CD4-positive, CD25-positive, alpha-beta regulatory T cell (primary cell): ENCODE measurements at regions not wholly inside any gene's neighbourhood (a gene's known extent, or its start where the extent isn't known, plus 50 kb on each side); places are given as distances from the start of the nearest gene placed in this dataset.
"Not testable (repeated sequence)": the region's sequence is repeated elsewhere in the genome, so short reads cannot be mapped to it uniquely, and the experiment has no call there.

Source experiments
- ATAC-seq, 2 donors: fragments of 150-1000 bp; cut with Tn5 transposase; one replicate each; pipeline ENCODE4 v1.10.0; 2021; ENCODE audit warnings: low read depth in 2 of 2, moderate number of reproducible peaks in 2 of 2, moderate library complexity in 1 of 2
- DNase-seq, 3 donors: peaks; one replicate each; pipeline versions ENCODE4 v3.0.0 to v3.0.0-alpha.2; 2012 to 2022; ENCODE audit warnings: mixed read lengths in 1 of 3
- H3K27ac ChIP-seq: one replicate; pipeline ENCODE4 v1.7.0; 2013; ENCODE audit warnings: mild to moderate bottlenecking, low read length; ENCODE audit not compliant: insufficient read depth, poor library complexity, severe bottlenecking
- H3K27me3 ChIP-seq: one replicate; pipeline ENCODE4 v1.7.0; 2013; ENCODE audit warnings: low read length; ENCODE audit not compliant: control insufficient read depth, insufficient read depth
- H3K36me3 ChIP-seq: one replicate; pipeline ENCODE4 v1.7.0; 2013; ENCODE audit warnings: mild to moderate bottlenecking, low read length, moderate library complexity; ENCODE audit not compliant: control insufficient read depth, insufficient read depth
- H3K4me1 ChIP-seq: 2 replicates; pipeline ENCODE4 v1.7.0; 2013; ENCODE audit warnings: mild to moderate bottlenecking, low read length; ENCODE audit not compliant: insufficient read depth, control insufficient read depth, poor library complexity, severe bottlenecking
- H3K4me3 ChIP-seq: one replicate; pipeline ENCODE4 v1.7.0; 2013; ENCODE audit warnings: low read depth, mild to moderate bottlenecking, low read length, moderate library complexity
- H3K9me3 ChIP-seq, 2 experiments: 1 replicate in 1 of 2; 2 replicates in 1 of 2; pipeline ENCODE4 v1.7.0; 2013; ENCODE audit warnings: low read length in 2 of 2, mild to moderate bottlenecking in 1 of 2, moderate library complexity in 1 of 2; ENCODE audit not compliant: control insufficient read depth in 2 of 2
- H3K27ac Mint-ChIP-seq, 3 donors: one replicate each; pipeline ENCODE4 v1.8.0; 2020 to 2022; ENCODE audit warnings: mild to moderate bottlenecking in 3 of 3, mixed read lengths in 3 of 3, moderate library complexity in 2 of 3
- H3K27me3 Mint-ChIP-seq: one replicate; pipeline ENCODE4 v1.8.0; 2022; ENCODE audit warnings: mild to moderate bottlenecking, mixed read lengths
- H3K36me3 Mint-ChIP-seq: one replicate; pipeline ENCODE4 v1.8.0; 2020; ENCODE audit warnings: mixed read lengths
- H3K4me1 Mint-ChIP-seq, 4 donors: one replicate each; pipeline ENCODE4 v1.8.0; 2020 to 2022; ENCODE audit warnings: mixed read lengths in 4 of 4, mild to moderate bottlenecking in 1 of 4
- H3K4me3 Mint-ChIP-seq, 4 donors: one replicate each; pipeline ENCODE4 v1.8.0; 2020 to 2022; ENCODE audit warnings: mild to moderate bottlenecking in 4 of 4, mixed read lengths in 4 of 4, moderate library complexity in 3 of 4
- H3K9me3 Mint-ChIP-seq, 7 donors: one replicate each; pipeline ENCODE4 v1.8.0; 2020 to 2022; ENCODE audit warnings: mixed read lengths in 7 of 7, mild to moderate bottlenecking in 3 of 7, moderate library complexity in 2 of 7

- H3K4me1 Mint-ChIP-seq: no peaks in the 10 kb centered on the region
- Histone ChIP-seq H3K27ac (no peak overlapping the region), H3K27me3 (no peaks in the 10 kb centered on the region), H3K4me3 (no peak overlapping the region), H3K4me1 (no peaks in the 10 kb centered on the region), H3K9me3 (peaks cover 0 to 15% of the 10 kb centered on the region in 2 experiments), H3K36me3 (no peaks in the 10 kb centered on the region)
- no peak for DNase-seq
- H3K36me3 Mint-ChIP-seq: no peaks in the 10 kb centered on the region
- no peak overlapping the region for H3K4me3 Mint-ChIP-seq
- no peak for ATAC-seq
- H3K27me3 Mint-ChIP-seq: peaks cover under 1% of the 10 kb centered on the region
- H3K27ac Mint-ChIP-seq: no peak overlapping the region
- peaks cover 0 to 29% (median 17%) of the 10 kb centered on the region in 7 donors for H3K9me3 Mint-ChIP-seq
Observed at GRCh38 chr7:113268757-113269156, 150.4 kb upstream of the SMIM30 start.

GRCh38 chr7:113267885-113268284 is 149.5 kb upstream of the SMIM30 start:
- no peaks in the 10 kb centered on the region for H3K27me3 Mint-ChIP-seq
- no peak overlapping the region for H3K4me3 Mint-ChIP-seq
- H3K9me3 ChIP-seq: peaks cover 0 to 15% of the 10 kb centered on the region in 2 experiments
- H3K27ac ChIP-seq: no peak overlapping the region
- DNase-seq (no peak), ATAC-seq (no peak)
- no peaks in the 10 kb centered on the region for H3K4me1 ChIP-seq
- H3K4me1 Mint-ChIP-seq: no peaks in the 10 kb centered on the region
- no peaks in the 10 kb centered on the region for H3K36me3 ChIP-seq
- H3K27me3 ChIP-seq: no peaks in the 10 kb centered on the region
- H3K27ac Mint-ChIP-seq: no peak overlapping the region
- H3K9me3 Mint-ChIP-seq: peaks cover 0 to 29% (median 15%) of the 10 kb centered on the region in 7 donors
- H3K36me3 Mint-ChIP-seq: no peaks in the 10 kb centered on the region
- H3K4me3 ChIP-seq: no peak overlapping the region

GRCh38 chr7:113267271-113267670 is 148.9 kb upstream of the SMIM30 start:
- Histone ChIP-seq H3K36me3 (no peaks in the 10 kb centered on the region), H3K9me3 (peaks cover 0 to 15% of the 10 kb centered on the region in 2 experiments), H3K4me3 (no peak overlapping the region), H3K27me3 (no peaks in the 10 kb centered on the region), H3K27ac (no peak overlapping the region), H3K4me1 (no peaks in the 10 kb centered on the region)
- Mint-ChIP-seq H3K27me3 (no peaks in the 10 kb centered on the region), H3K4me3 (no peak overlapping the region), H3K36me3 (no peaks in the 10 kb centered on the region), H3K9me3 (peaks cover 0 to 28% (median 15%) of the 10 kb centered on the region in 7 donors), H3K27ac (no peak overlapping the region), H3K4me1 (no peaks in the 10 kb centered on the region)
- no peak for DNase-seq
- no peak for ATAC-seq

- DNase-seq (no peak), ATAC-seq (no peak)
- Histone ChIP-seq H3K9me3 (peaks cover 0 to 5% of the 10 kb centered on the region in 2 experiments), H3K36me3 (no peaks in the 10 kb centered on the region), H3K4me3 (no peak overlapping the region), H3K4me1 (no peaks in the 10 kb centered on the region), H3K27ac (no peak overlapping the region), H3K27me3 (no peaks in the 10 kb centered on the region)
- no peaks in the 10 kb centered on the region for H3K36me3 Mint-ChIP-seq
- H3K27ac Mint-ChIP-seq: no peak overlapping the region
- no peaks in the 10 kb centered on the region for H3K27me3 Mint-ChIP-seq
- H3K9me3 Mint-ChIP-seq: peaks cover 0 to 8% (median 7%) of the 10 kb centered on the region in 7 donors
- no peak overlapping the region for H3K4me3 Mint-ChIP-seq
- H3K4me1 Mint-ChIP-seq: no peaks in the 10 kb centered on the region
Observed at GRCh38 chr7:113263749-113264148, 145.4 kb upstream of the SMIM30 start.

- not testable (repeated sequence) for H3K4me1 ChIP-seq, H3K36me3 Mint-ChIP-seq, H3K27ac ChIP-seq, ATAC-seq, H3K36me3 ChIP-seq, H3K9me3 Mint-ChIP-seq, H3K4me3 ChIP-seq, H3K27me3 Mint-ChIP-seq, DNase-seq, H3K4me3 Mint-ChIP-seq, H3K27ac Mint-ChIP-seq, H3K27me3 ChIP-seq, H3K4me1 Mint-ChIP-seq, H3K9me3 ChIP-seq
Observed at GRCh38 chr7:113263215-113263742, 144.9 kb upstream of the SMIM30 start.

GRCh38 chr7:113256883-113257531 is 138.7 kb upstream of the SMIM30 start:
- H3K27ac ChIP-seq: no peak overlapping the region
- ATAC-seq (no peak), DNase-seq (no peak)
- H3K4me1 ChIP-seq: no peaks in the 10 kb centered on the region
- H3K9me3 ChIP-seq: no peaks in the 10 kb centered on the region
- Mint-ChIP-seq H3K4me3 (no peak overlapping the region), H3K36me3 (no peaks in the 10 kb centered on the region), H3K27ac (no peak overlapping the region), H3K27me3 (no peaks in the 10 kb centered on the region), H3K4me1 (peaks cover 0 to 3% (median 0%) of the 10 kb centered on the region in 4 donors), H3K9me3 (peaks cover 0 to 6% (median 2%) of the 10 kb centered on the region in 7 donors)
- no peaks in the 10 kb centered on the region for H3K27me3 ChIP-seq
- H3K4me3 ChIP-seq: no peak overlapping the region
- no peaks in the 10 kb centered on the region for H3K36me3 ChIP-seq

- Mint-ChIP-seq H3K27ac (no peak overlapping the region), H3K9me3 (peaks cover 0 to 10% (median 4%) of the 10 kb centered on the region in 7 donors), H3K4me3 (no peak overlapping the region), H3K36me3 (no peaks in the 10 kb centered on the region), H3K4me1 (no peaks in the 10 kb centered on the region), H3K27me3 (no peaks in the 10 kb centered on the region)
- ATAC-seq: no peak
- DNase-seq: no peak
- no peaks in the 10 kb centered on the region for H3K9me3 ChIP-seq
- no peak overlapping the region for H3K4me3 ChIP-seq
- H3K27ac ChIP-seq: no peak overlapping the region
- H3K36me3 ChIP-seq: no peaks in the 10 kb centered on the region
- H3K27me3 ChIP-seq: no peaks in the 10 kb centered on the region
- no peaks in the 10 kb centered on the region for H3K4me1 ChIP-seq
Observed at GRCh38 chr7:113247198-113247597, 128.8 kb upstream of the SMIM30 start.

- H3K4me3 Mint-ChIP-seq: no peak overlapping the region
- no peaks in the 10 kb centered on the region for H3K36me3 Mint-ChIP-seq
- Histone ChIP-seq H3K9me3 (no peaks in the 10 kb centered on the region), H3K36me3 (no peaks in the 10 kb centered on the region), H3K4me3 (no peak overlapping the region), H3K27ac (no peak overlapping the region), H3K4me1 (no peaks in the 10 kb centered on the region), H3K27me3 (no peaks in the 10 kb centered on the region)
- H3K27ac Mint-ChIP-seq: no peak overlapping the region
- H3K9me3 Mint-ChIP-seq: peaks cover 0 to 10% (median 4%) of the 10 kb centered on the region in 7 donors
- no peaks in the 10 kb centered on the region for H3K27me3 Mint-ChIP-seq
- ATAC-seq: no peak
- no peaks in the 10 kb centered on the region for H3K4me1 Mint-ChIP-seq
- DNase-seq: no peak
Observed at GRCh38 chr7:113246738-113247137, 128.4 kb upstream of the SMIM30 start.
